HEK293T (cell line): ENCODE measurements at regions not wholly inside any gene's neighbourhood (a gene's known extent, or its start where the extent isn't known, plus 50 kb on each side); places are given as distances from the start of the nearest gene placed in this dataset.

Experiments used
- CTCF ChIA-PET: fragments of 350-600 bp; formaldehyde crosslinking; extraction: SDS; loops from one replicate; lab custom pipeline; 2021; ENCODE audit warnings: antibody characterized with exemption, inconsistent platforms; lab: Yijun Ruan, JAX
- POLR2A ChIA-PET: fragments of 350-600 bp; formaldehyde crosslinking; extraction: SDS; loops from one replicate; lab custom pipeline; 2020; ENCODE audit warnings: antibody characterized with exemption, inconsistent platforms; lab: Yijun Ruan, JAX
- DNase-seq: peaks from one replicate; pipeline ENCODE4 v3.0.0; 2012; ENCODE audit warnings: mixed read lengths; ENCODE audit errors: extremely low spot score
- ARNT ChIP-seq: fragments of 450-650 bp; IDR thresholded peaks from 2 replicates; pipeline ENCODE4 v1.6.1; 2017; ENCODE audit warnings: mild to moderate bottlenecking
- BHLHE40 ChIP-seq: fragments of 450-650 bp; IDR thresholded peaks from 2 replicates; pipeline ENCODE4 v1.6.1; 2016; ENCODE audit warnings: mild to moderate bottlenecking, moderate library complexity, borderline replicate concordance
- CTBP1 ChIP-seq: fragments of 450-650 bp; IDR thresholded peaks from 2 replicates; pipeline ENCODE4 v1.6.1; 2016; ENCODE audit warnings: borderline replicate concordance
- ELF4 ChIP-seq: fragments of 450-650 bp; IDR thresholded peaks from 2 replicates; pipeline ENCODE4 v1.6.1; 2017; ENCODE audit warnings: antibody characterized with exemption
- FOXA1 ChIP-seq: fragments of 450-650 bp; IDR thresholded peaks from 2 replicates; pipeline ENCODE4 v1.6.1; 2016; ENCODE audit warnings: mild to moderate bottlenecking
- FOXK2 ChIP-seq: fragments of 450-650 bp; IDR thresholded peaks from 2 replicates; pipeline ENCODE4 v1.6.1; 2016; ENCODE audit warnings: mild to moderate bottlenecking
- FOXM1 ChIP-seq: fragments of 450-650 bp; IDR thresholded peaks from 2 replicates; pipeline ENCODE4 v1.6.1; 2017; ENCODE audit warnings: mild to moderate bottlenecking, borderline replicate concordance
- HDGF ChIP-seq: fragments of 450-650 bp; IDR thresholded peaks from 2 replicates; pipeline ENCODE4 v1.6.1; 2017; ENCODE audit warnings: antibody characterized with exemption, borderline replicate concordance
- L3MBTL2 ChIP-seq: fragments of 450-650 bp; conservative IDR thresholded peaks from 2 replicates; pipeline ENCODE4 v1.6.1; 2016; ENCODE audit warnings: mild to moderate bottlenecking
- LEF1 ChIP-seq: fragments of 450-650 bp; IDR thresholded peaks from 2 replicates; pipeline ENCODE4 v1.6.1; 2017; ENCODE audit warnings: mild to moderate bottlenecking, borderline replicate concordance
- NFRKB ChIP-seq: fragments of 450-650 bp; IDR thresholded peaks from 2 replicates; pipeline ENCODE4 v1.6.1; 2016; ENCODE audit warnings: mild to moderate bottlenecking, moderate library complexity
- SP1 ChIP-seq: fragments of 450-650 bp; IDR thresholded peaks from 2 replicates; pipeline ENCODE4 v1.6.1; 2017
- SUZ12 ChIP-seq: fragments of 450-650 bp; IDR thresholded peaks from 2 replicates; pipeline ENCODE4 v1.6.1; 2016; ENCODE audit warnings: mild to moderate bottlenecking
- TARDBP ChIP-seq: fragments of 450-650 bp; IDR thresholded peaks from 2 replicates; pipeline ENCODE4 v1.6.1; 2016
- ZNF384 ChIP-seq: fragments of 450-650 bp; IDR thresholded peaks from 2 replicates; pipeline ENCODE4 v1.6.1; 2016
- TF ChIP-seq, protein P1 (sequence below): fragments of 450-650 bp; IDR thresholded peaks from 2 replicates; pipeline ENCODE4 v1.6.1; 2016

DNA sequence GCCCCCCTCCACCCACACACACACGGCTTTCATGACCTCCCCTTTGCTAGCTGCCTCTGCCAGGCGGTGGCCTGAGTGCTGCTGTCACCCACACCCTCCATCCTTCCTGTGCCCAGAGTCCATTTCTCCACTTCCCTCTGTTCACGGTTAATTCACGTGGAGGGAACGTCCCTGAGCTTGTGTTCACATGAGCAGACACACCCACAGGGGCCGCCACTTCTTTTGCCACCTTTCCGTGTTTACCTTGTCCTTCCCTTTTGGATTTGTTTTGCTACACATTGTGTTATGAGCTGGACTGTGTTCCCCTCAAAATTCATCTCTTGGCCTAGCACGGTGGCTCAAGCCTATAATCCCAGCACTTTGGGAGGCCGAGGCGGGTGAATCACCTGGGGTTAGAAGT is 128.0 kb downstream of the ETS2 start:
- POLR2A ChIA-PET: no interaction called here
- TF ChIP-seq BHLHE40: no peak
- no peak for TF ChIP-seq L3MBTL2
- no peak for TF ChIP-seq SUZ12
- TF ChIP-seq LEF1: no peak
- no peak for TF ChIP-seq FOXM1
- no peak for TF ChIP-seq ARNT
- no peak for TF ChIP-seq ELF4
- no peak for TF ChIP-seq SP1
- no peak for TF ChIP-seq FOXK2
- TF ChIP-seq NFRKB: no peak
- CTCF ChIA-PET: no interaction called here
- no peak for DNase-seq

GRCh38 chr21:38931291-38931690 is 125.6 kb downstream of the ETS2 start:
- CTCF ChIA-PET: no interaction called here
- no peak for TF ChIP-seq SUZ12
- TF ChIP-seq FOXA1: no peak
- no peak for TF ChIP-seq ARNT
- TF ChIP-seq, protein P1, sequence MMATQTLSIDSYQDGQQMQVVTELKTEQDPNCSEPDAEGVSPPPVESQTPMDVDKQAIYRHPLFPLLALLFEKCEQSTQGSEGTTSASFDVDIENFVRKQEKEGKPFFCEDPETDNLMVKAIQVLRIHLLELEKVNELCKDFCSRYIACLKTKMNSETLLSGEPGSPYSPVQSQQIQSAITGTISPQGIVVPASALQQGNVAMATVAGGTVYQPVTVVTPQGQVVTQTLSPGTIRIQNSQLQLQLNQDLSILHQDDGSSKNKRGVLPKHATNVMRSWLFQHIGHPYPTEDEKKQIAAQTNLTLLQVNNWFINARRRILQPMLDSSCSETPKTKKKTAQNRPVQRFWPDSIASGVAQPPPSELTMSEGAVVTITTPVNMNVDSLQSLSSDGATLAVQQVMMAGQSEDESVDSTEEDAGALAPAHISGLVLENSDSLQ: no peak
- no peak for TF ChIP-seq BHLHE40
- no peak for TF ChIP-seq LEF1
- no peak for TF ChIP-seq L3MBTL2
- POLR2A ChIA-PET: no interaction called here
- no peak for DNase-seq

DNA sequence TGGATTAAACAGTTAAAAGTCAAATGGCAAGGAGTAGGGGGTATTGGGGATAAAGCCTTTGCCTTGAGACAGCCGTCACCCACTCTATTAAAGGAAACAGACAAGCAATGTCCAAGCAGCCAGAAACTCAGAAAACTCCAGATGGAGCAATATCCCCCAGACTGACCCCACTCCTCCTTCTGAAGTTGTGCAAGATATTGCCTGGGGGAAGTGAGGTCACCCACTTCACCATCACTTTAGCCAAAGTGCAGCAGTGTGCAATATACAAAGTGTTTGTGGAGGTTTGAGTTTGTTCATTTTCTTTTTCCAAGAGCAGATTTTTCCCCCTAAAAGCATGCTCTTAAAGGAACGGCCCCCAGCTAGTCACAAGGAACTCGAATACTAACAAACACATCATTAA is 125.1 kb downstream of the ETS2 start:
- no peak for TF ChIP-seq HDGF
- no peak for TF ChIP-seq SP1
- ChIA-PET CTCF (no interaction called here), POLR2A (no interaction called here)
- DNase-seq: no peak

- CTCF ChIA-PET: no interaction called here
Observed at GRCh38 chr21:38930066-38930465, 124.3 kb downstream of the ETS2 start.

GRCh38 chr21:38929652-38930051 is 123.9 kb downstream of the ETS2 start:
- CTCF ChIA-PET: no interaction called here
- POLR2A ChIA-PET: no interaction called here
- DNase-seq: no peak
- TF ChIP-seq TARDBP (no peak), FOXA1 (no peak), FOXK2 (no peak), ELF4 (no peak), CTBP1 (no peak), ARNT (no peak), LEF1 (no peak), BHLHE40 (no peak), ZNF384 (no peak), FOXM1 (no peak), SUZ12 (no peak)
- TF ChIP-seq, protein P1: no peak

More at GRCh38 chr21:38930066-38930465, 124.3 kb downstream of the ETS2 start:
- TF ChIP-seq BHLHE40 (no peak), FOXM1 (no peak), ARNT (no peak), LEF1 (no peak)
- TF ChIP-seq, protein P1: no peak
- DNase-seq: no peak
- POLR2A ChIA-PET: no interaction called here

DNA sequence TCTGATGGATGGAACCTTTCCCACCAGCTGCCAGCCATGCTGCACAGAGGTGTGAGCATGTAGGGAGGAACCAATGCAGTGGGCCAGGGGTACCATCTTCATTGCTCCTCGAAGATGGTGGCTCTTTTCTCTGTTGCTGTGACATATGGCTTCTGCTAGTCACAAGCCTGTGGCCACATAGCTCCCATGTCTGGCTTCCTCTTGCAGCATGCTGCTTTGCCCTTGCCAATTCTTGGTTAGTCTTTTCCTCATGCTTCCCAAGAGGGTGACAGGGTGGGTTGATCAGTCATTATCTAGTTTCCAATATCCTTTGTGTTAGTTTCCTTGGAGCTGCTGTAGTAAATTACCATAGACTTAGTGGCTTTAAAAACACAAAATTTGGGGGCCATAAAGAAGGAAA is 123.4 kb downstream of the ETS2 start:
- DNase-seq: no peak
- ChIA-PET CTCF (no interaction called here), POLR2A (no interaction called here)
- no peak for TF ChIP-seq ARNT
- no peak for TF ChIP-seq FOXA1
- TF ChIP-seq HDGF: no peak
- TF ChIP-seq TARDBP: no peak
- no peak for TF ChIP-seq LEF1
- TF ChIP-seq, protein P1: no peak
- TF ChIP-seq FOXK2: no peak
- TF ChIP-seq L3MBTL2: no peak
- TF ChIP-seq SP1: no peak
- no peak for TF ChIP-seq BHLHE40

DNA sequence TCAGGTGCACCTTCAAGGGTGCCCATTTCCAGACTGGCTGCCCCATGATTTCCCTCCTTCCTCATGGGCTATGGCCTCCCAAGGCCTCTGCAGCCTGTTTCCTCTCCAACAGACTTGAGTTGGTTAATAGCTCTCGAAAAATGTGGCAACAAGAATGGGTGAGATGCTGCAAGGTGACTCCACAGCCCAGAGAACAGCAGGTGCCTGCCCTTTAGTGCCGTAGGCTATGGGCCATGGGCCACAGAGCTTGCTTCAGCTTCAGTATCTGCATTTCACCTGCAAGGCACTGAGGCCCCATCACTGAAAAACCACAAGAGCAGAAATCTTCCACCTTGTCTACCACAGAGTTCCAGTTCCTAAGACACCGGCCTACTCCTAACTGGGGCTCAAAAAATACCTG is 122.0 kb downstream of the ETS2 start:
- no peak for DNase-seq
- ChIA-PET POLR2A (no interaction called here), CTCF (no interaction called here)
- TF ChIP-seq BHLHE40: no peak
- TF ChIP-seq TARDBP: no peak
- TF ChIP-seq LEF1: no peak
- TF ChIP-seq FOXK2: no peak
- no peak for TF ChIP-seq NFRKB
- no peak for TF ChIP-seq L3MBTL2
- TF ChIP-seq, protein P1: no peak
- no peak for TF ChIP-seq FOXA1
- no peak for TF ChIP-seq HDGF
